GM18909 (cell line): ENCODE measurements at regions not wholly inside any gene's neighbourhood (a gene's known extent, or its start where the extent isn't known, plus 50 kb on each side); places are given as distances from the start of the nearest gene placed in this dataset.

Experiments
- ATAC-seq: cut with Tn5 transposase; IDR thresholded peaks from one replicate; pipeline ENCODE4 v1.9.1; 2021; ENCODE audit warnings: mild to moderate bottlenecking; ENCODE audit not compliant: unreplicated experiment, poor library complexity

- ATAC-seq, result no peak
These were observed 214.9 kb downstream of the DSEL start for GRCh38 chr18:67301592-67301991.

GRCh38 chr18:67300498-67300897, 216.0 kb downstream of the DSEL start:
- ATAC-seq, result no peak

- ATAC-seq, result no peak
These were observed 223.7 kb downstream of the DSEL start for GRCh38 chr18:67292814-67293213.

GRCh38 chr18:67290421-67290820, 226.1 kb downstream of the DSEL start:
- no peak for ATAC-seq

GRCh38 chr18:67285583-67285982, 230.9 kb downstream of the DSEL start:
- no peak for ATAC-seq

GRCh38 chr18:67282796-67283195, 233.7 kb downstream of the DSEL start:
- ATAC-seq, result no peak

GRCh38 chr18:67281746-67282145, 234.8 kb downstream of the DSEL start:
- ATAC-seq, result no peak

GRCh38 chr18:67280486-67281242, 235.9 kb downstream of the DSEL start:
- ATAC-seq, result no peak

GRCh38 chr18:67279988-67280387, 236.5 kb downstream of the DSEL start:
- no peak for ATAC-seq

GRCh38 chr18:67278984-67279383, 237.5 kb downstream of the DSEL start:
- ATAC-seq, result no peak

GRCh38 chr18:67276638-67277037, 239.9 kb downstream of the DSEL start:
- no peak for ATAC-seq

GRCh38 chr18:67273288-67273687, 243.2 kb downstream of the DSEL start:
- no peak for ATAC-seq

GRCh38 chr18:67269206-67269605, 247.3 kb downstream of the DSEL start:
- ATAC-seq, result no peak

GRCh38 chr18:67268530-67268929, 248.0 kb downstream of the DSEL start:
- ATAC-seq, result no peak

- no peak for ATAC-seq
These were observed 250.0 kb downstream of the DSEL start for GRCh38 chr18:67266246-67267237.

GRCh38 chr18:67265464-67266245, 250.9 kb downstream of the DSEL start:
- ATAC-seq, result no peak

- ATAC-seq, result no peak
These were observed 254.5 kb downstream of the DSEL start for GRCh38 chr18:67261931-67262552.

- ATAC-seq, result no peak
These were observed 255.7 kb downstream of the DSEL start for GRCh38 chr18:67260841-67261240.

- ATAC-seq, result no peak
These were observed 265.6 kb downstream of the DSEL start for GRCh38 chr18:67250776-67251424.
